ENCODE measurements at regions not wholly inside any gene's neighbourhood (a gene's known extent, or its start where the extent isn't known, plus 50 kb on each side); places are given as distances from the start of the nearest gene placed in this dataset.

GRCh38 chr1:2860476-2861142 is 59.1 kb upstream of the TTC34 start:
- H3K4me3 ChIP-seq (ENCODE audit: low read depth, low read length): no peak overlapping the region
- TF ChIP-seq POLR2A (IDR thresholded peaks at IDR 0.05; ENCODE audit: extremely low read depth, insufficient read length) (no peak), MAX (IDR thresholded peaks at IDR 0.05; ENCODE audit: low read depth, low read length) (no peak), CTCF (IDR thresholded peaks at IDR 0.05; ENCODE audit: low read depth, low read length) (no peak), MYC (IDR thresholded peaks at IDR 0.05; ENCODE audit: low read depth, low read length) (no peak)
- no peak for DNase-seq (ENCODE audit: low read depth)

GRCh38 chr1:2861143-2861987 is 59.9 kb upstream of the TTC34 start:
- TF ChIP-seq POLR2A (IDR thresholded peaks at IDR 0.05; ENCODE audit: extremely low read depth, insufficient read length) (no peak), MAX (IDR thresholded peaks at IDR 0.05; ENCODE audit: low read depth, low read length) (no peak), MYC (IDR thresholded peaks at IDR 0.05; ENCODE audit: low read depth, low read length) (no peak), CTCF (IDR thresholded peaks at IDR 0.05; ENCODE audit: low read depth, low read length) (no peak)
- no peak overlapping the region for H3K4me3 ChIP-seq (ENCODE audit: low read depth, low read length)
- DNase-seq (ENCODE audit: low read depth): no peak

- no peak for DNase-seq (ENCODE audit: low read depth)
- TF ChIP-seq MAX (IDR thresholded peaks at IDR 0.05; ENCODE audit: low read depth, low read length): no peak
- TF ChIP-seq CTCF (IDR thresholded peaks at IDR 0.05; ENCODE audit: low read depth, low read length): no peak
- TF ChIP-seq POLR2A (IDR thresholded peaks at IDR 0.05; ENCODE audit: extremely low read depth, insufficient read length): no peak
- TF ChIP-seq MYC (IDR thresholded peaks at IDR 0.05; ENCODE audit: low read depth, low read length): no peak
- H3K4me3 ChIP-seq (ENCODE audit: low read depth, low read length): no peak overlapping the region
These were observed 60.7 kb upstream of the TTC34 start for GRCh38 chr1:2861988-2862813.

- no peak for DNase-seq (ENCODE audit: low read depth)
These were observed 61.5 kb upstream of the TTC34 start for GRCh38 chr1:2862814-2863647.

GRCh38 chr1:2863648-2863963 is 62.1 kb upstream of the TTC34 start:
- H3K4me3 ChIP-seq (ENCODE audit: low read depth, low read length): no peak overlapping the region
- DNase-seq (ENCODE audit: low read depth): no peak
- TF ChIP-seq MYC (IDR thresholded peaks at IDR 0.05; ENCODE audit: low read depth, low read length) (no peak), POLR2A (IDR thresholded peaks at IDR 0.05; ENCODE audit: extremely low read depth, insufficient read length) (no peak), CTCF (IDR thresholded peaks at IDR 0.05; ENCODE audit: low read depth, low read length) (no peak), MAX (IDR thresholded peaks at IDR 0.05; ENCODE audit: low read depth, low read length) (no peak)

More at GRCh38 chr1:2862814-2863647, 61.5 kb upstream of the TTC34 start:
- no peak for TF ChIP-seq MAX (IDR thresholded peaks at IDR 0.05; ENCODE audit: low read depth, low read length)
- H3K4me3 ChIP-seq (ENCODE audit: low read depth, low read length): no peak overlapping the region
